K562 (cell line): ENCODE measurements at regions not wholly inside any gene's neighbourhood (a gene's known extent, or its start where the extent isn't known, plus 50 kb on each side); places are given as distances from the start of the nearest gene placed in this dataset.

Source experiments
- CHCHD3 ChIP-seq: fragments of 250-450 bp; sonication (Bioruptor Pico); IDR thresholded peaks from 2 replicates; pipeline ENCODE4 v2.1.2; 2022; ENCODE audit warnings: mild to moderate bottlenecking
- CXXC5 ChIP-seq: fragments of 250-450 bp; sonication (Bioruptor Pico); IDR thresholded peaks from 2 replicates; pipeline ENCODE4 v1.8.0; 2022; ENCODE audit warnings: inconsistent platforms, mild to moderate bottlenecking, moderate library complexity
- NR2C1 ChIP-seq, 2 experiments: fragments of 450-650 bp; IDR thresholded peaks; 2 replicates each; pipeline ENCODE4 v1.6.1; 2017; ENCODE audit warnings: mild to moderate bottlenecking in 2 of 2, antibody characterized with exemption in 1 of 2, inconsistent platforms in 1 of 2, missing compliant biosample characterization in 1 of 2, missing genetic modification characterization in 1 of 2
- SRSF1 ChIP-seq: fragments of 200-400 bp; formaldehyde crosslinking; IDR thresholded peaks from 2 replicates; pipeline ENCODE4 v1.6.1; 2017; ENCODE audit warnings: mild to moderate bottlenecking, low read depth, low read length, moderate library complexity
- YBX1 ChIP-seq: fragments of 450-650 bp; IDR thresholded peaks from 2 replicates; pipeline ENCODE4 v1.7.1; 2016; ENCODE audit warnings: mild to moderate bottlenecking
- ZMIZ1 ChIP-seq, 2 experiments: fragments of 150-350 bp in 1 of 2; IDR thresholded peaks; 2 replicates each; pipeline ENCODE4 v1.6.1; 2012 to 2016; ENCODE audit warnings: low read depth in 2 of 2, low read length in 2 of 2, mild to moderate bottlenecking in 1 of 2, moderate library complexity in 1 of 2
- ZNF134 ChIP-seq: fragments of 250-450 bp; sonication (Bioruptor Pico); conservative IDR thresholded peaks from 2 replicates; pipeline ENCODE4 v1.4.0; 2020
- ZNF584 ChIP-seq: fragments of 200-800 bp; sonication (Bioruptor generic); IDR thresholded peaks from 2 replicates; pipeline ENCODE4 v1.6.1; 2016; ENCODE audit warnings: low read depth, mild to moderate bottlenecking, missing genetic modification characterization, missing compliant biosample characterization
- TF ChIP-seq, protein P1 (sequence below), 2 experiments: fragments of 450-650 bp; IDR thresholded peaks; 2 replicates each; pipeline ENCODE4 v1.6.1; 2016
- TF ChIP-seq, protein P2 (sequence below): fragments of 450-650 bp; IDR thresholded peaks from one replicate; pipeline ENCODE4 v1.6.1; 2018; ENCODE audit warnings: mild to moderate bottlenecking, moderate library complexity; ENCODE audit not compliant: partially characterized antibody
- TF ChIP-seq, protein P3 (sequence below), 2 experiments: IDR thresholded peaks; 2 replicates each; pipeline ENCODE4 v1.6.1; 2011; ENCODE audit warnings: borderline replicate concordance in 1 of 2, control low read depth in 1 of 2, low read depth in 1 of 2, low read length in 1 of 2, mild to moderate bottlenecking in 1 of 2, mixed read lengths in 1 of 2, moderate library complexity in 1 of 2; ENCODE audit not compliant: insufficient read depth in 1 of 2, insufficient read length in 1 of 2, poor library complexity in 1 of 2, severe bottlenecking in 1 of 2; ENCODE audit errors: extremely low read depth in 1 of 2
- TF ChIP-seq, protein P4 (sequence below), 2 experiments: fragments of 250-450 bp in 1 of 2; fragments of 450-650 bp in 1 of 2; sonication (Bioruptor Pico) in 1 of 2; IDR thresholded peaks; 2 replicates each; pipeline versions ENCODE4 v1.6.1 to v1.8.0; 2016 to 2021; ENCODE audit warnings: mild to moderate bottlenecking in 2 of 2, moderate library complexity in 2 of 2, missing compliant biosample characterization in 1 of 2, missing genetic modification characterization in 1 of 2
- TF ChIP-seq, protein P5 (sequence below): sonication (generic); formaldehyde crosslinking; IDR thresholded peaks from 2 replicates; pipeline ENCODE4 v1.8.1; 2023; ENCODE audit warnings: mild to moderate bottlenecking, missing genetic modification reagents
- TF ChIP-seq, protein P6 (sequence below): conservative IDR thresholded peaks from 2 replicates; pipeline ENCODE4 v1.6.1; 2011; ENCODE audit warnings: low read depth, mild to moderate bottlenecking, low read length; ENCODE audit not compliant: control insufficient read depth

DNA sequence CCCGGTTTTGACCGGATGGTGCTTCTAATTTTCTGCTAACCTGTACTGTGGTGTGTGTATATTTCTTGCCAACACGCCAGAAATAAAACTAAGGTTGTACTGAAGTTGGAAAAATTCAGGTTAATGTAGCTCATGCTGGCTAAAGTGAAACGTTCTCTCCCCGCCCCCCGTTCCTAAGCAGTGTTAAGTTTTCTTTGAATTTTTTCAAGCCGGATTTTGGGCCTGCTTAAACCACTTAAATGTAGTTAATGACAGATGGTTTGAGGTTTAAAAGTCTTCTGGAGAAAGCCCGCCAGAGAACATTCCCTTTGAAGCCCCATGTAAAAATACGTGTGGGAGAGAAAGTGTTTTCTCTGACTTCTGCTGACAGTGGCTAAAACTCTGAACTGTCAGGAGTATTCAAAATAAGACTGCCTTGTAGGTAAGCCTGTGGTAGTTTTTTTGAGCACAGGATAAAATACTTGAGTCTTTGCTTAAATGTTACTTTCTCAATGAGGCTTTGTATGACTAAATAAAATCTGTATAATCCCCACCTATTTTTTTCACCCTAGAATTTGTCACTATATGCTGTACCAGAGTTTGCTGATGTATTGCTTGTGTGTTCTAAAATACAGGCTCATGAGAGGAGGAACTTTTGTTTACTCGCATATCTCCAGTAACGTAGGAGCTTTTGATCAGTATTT lies 101.3 kb downstream of the OR2B2 start (continued):
- TF ChIP-seq, protein P1, sequence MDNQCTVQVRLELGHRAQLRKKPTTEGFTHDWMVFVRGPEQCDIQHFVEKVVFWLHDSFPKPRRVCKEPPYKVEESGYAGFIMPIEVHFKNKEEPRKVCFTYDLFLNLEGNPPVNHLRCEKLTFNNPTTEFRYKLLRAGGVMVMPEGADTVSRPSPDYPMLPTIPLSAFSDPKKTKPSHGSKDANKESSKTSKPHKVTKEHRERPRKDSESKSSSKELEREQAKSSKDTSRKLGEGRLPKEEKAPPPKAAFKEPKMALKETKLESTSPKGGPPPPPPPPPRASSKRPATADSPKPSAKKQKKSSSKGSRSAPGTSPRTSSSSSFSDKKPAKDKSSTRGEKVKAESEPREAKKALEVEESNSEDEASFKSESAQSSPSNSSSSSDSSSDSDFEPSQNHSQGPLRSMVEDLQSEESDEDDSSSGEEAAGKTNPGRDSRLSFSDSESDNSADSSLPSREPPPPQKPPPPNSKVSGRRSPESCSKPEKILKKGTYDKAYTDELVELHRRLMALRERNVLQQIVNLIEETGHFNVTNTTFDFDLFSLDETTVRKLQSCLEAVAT (IDR thresholded peaks at IDR 0.05) = peak in 1 of 2 experiments; percentile 4; a peak in 2 of 4 replicates
- TF ChIP-seq, protein P2, sequence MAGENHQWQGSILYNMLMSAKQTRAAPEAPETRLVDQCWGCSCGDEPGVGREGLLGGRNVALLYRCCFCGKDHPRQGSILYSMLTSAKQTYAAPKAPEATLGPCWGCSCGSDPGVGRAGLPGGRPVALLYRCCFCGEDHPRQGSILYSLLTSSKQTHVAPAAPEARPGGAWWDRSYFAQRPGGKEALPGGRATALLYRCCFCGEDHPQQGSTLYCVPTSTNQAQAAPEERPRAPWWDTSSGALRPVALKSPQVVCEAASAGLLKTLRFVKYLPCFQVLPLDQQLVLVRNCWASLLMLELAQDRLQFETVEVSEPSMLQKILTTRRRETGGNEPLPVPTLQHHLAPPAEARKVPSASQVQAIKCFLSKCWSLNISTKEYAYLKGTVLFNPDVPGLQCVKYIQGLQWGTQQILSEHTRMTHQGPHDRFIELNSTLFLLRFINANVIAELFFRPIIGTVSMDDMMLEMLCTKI = no peak
- TF ChIP-seq YBX1 = no peak
- TF ChIP-seq, protein P3, sequence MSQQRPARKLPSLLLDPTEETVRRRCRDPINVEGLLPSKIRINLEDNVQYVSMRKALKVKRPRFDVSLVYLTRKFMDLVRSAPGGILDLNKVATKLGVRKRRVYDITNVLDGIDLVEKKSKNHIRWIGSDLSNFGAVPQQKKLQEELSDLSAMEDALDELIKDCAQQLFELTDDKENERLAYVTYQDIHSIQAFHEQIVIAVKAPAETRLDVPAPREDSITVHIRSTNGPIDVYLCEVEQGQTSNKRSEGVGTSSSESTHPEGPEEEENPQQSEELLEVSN (IDR thresholded peaks at IDR 0.05; ENCODE audit: borderline replicate concordance in 1 of 2, extremely low read depth in 1 of 2, insufficient read depth in 1 of 2, insufficient read length in 1 of 2, low read depth in 1 of 2, low read length in 1 of 2, poor library complexity in 1 of 2, severe bottlenecking in 1 of 2) = no peak
- TF ChIP-seq, protein P4, sequence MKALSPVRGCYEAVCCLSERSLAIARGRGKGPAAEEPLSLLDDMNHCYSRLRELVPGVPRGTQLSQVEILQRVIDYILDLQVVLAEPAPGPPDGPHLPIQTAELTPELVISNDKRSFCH (CRISPR knock-in tag; IDR thresholded peaks at IDR 0.05) = no peak
- TF ChIP-seq, protein P4 (tag; IDR thresholded peaks at IDR 0.05) = no peak
- no peak for TF ChIP-seq ZNF584 (CRISPR knock-in tag)
- TF ChIP-seq CHCHD3 (CRISPR knock-in tag) = no peak
- TF ChIP-seq ZMIZ1 (IDR thresholded peaks at IDR 0.05; ENCODE audit: low read depth in 2 of 2, low read length in 2 of 2) = no peak
- TF ChIP-seq CXXC5 (CRISPR knock-in tag) = no peak
- TF ChIP-seq ZNF134 (CRISPR knock-in tag) = no peak
- no peak for TF ChIP-seq NR2C1 (IDR thresholded peaks at IDR 0.05)
- no peak for TF ChIP-seq NR2C1 (tag; IDR thresholded peaks at IDR 0.05)
- TF ChIP-seq, protein P5, sequence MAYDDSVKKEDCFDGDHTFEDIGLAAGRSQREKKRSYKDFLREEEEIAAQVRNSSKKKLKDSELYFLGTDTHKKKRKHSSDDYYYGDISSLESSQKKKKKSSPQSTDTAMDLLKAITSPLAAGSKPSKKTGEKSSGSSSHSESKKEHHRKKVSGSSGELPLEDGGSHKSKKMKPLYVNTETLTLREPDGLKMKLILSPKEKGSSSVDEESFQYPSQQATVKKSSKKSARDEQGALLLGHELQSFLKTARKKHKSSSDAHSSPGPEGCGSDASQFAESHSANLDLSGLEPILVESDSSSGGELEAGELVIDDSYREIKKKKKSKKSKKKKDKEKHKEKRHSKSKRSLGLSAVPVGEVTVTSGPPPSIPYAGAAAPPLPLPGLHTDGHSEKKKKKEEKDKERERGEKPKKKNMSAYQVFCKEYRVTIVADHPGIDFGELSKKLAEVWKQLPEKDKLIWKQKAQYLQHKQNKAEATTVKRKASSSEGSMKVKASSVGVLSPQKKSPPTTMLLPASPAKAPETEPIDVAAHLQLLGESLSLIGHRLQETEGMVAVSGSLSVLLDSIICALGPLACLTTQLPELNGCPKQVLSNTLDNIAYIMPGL (CRISPR knock-in tag) = no peak
- TF ChIP-seq SRSF1 = no peak
- TF ChIP-seq, protein P6, sequence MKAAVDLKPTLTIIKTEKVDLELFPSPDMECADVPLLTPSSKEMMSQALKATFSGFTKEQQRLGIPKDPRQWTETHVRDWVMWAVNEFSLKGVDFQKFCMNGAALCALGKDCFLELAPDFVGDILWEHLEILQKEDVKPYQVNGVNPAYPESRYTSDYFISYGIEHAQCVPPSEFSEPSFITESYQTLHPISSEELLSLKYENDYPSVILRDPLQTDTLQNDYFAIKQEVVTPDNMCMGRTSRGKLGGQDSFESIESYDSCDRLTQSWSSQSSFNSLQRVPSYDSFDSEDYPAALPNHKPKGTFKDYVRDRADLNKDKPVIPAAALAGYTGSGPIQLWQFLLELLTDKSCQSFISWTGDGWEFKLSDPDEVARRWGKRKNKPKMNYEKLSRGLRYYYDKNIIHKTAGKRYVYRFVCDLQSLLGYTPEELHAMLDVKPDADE = no peak
